Breast epithelium (tissue), 4 donors: ENCODE measurements at regions not wholly inside any gene's neighbourhood (a gene's known extent, or its start where the extent isn't known, plus 50 kb on each side); places are given as distances from the start of the nearest gene placed in this dataset.
A peak's percentile ranks its signal among the peaks of the same experiment; 100 is the strongest.
"Not testable (repeated sequence)": the region's sequence is repeated elsewhere in the genome, so short reads cannot be mapped to it uniquely, and the experiment has no call there.

Source experiments
- DNase-seq, 2 donors: peaks; one replicate each; pipeline ENCODE4 v3.0.0-alpha.2; 2019; ENCODE audit warnings: low spot score in 2 of 2
- H3K27ac ChIP-seq, 2 donors: fragments of 200-600 bp; sonication (generic) in 1 of 2; one replicate each; pipeline ENCODE4 v1.5.1; 2016 to 2019; ENCODE audit warnings: mild to moderate bottlenecking in 1 of 2
- H3K27me3 ChIP-seq, 2 donors: fragments of 200-600 bp; sonication (generic) in 1 of 2; one replicate each; pipeline versions ENCODE4 v1.5.1 to v1.6.0; 2017 to 2019; ENCODE audit warnings: control low read depth in 1 of 2, mild to moderate bottlenecking in 1 of 2
- H3K36me3 ChIP-seq: fragments of 200-600 bp; one replicate; pipeline ENCODE4 v1.5.1; 2019
- H3K4me1 ChIP-seq, 2 donors: fragments of 200-600 bp; sonication (generic); one replicate each; pipeline ENCODE4 v1.5.1; 2016 to 2019; ENCODE audit warnings: control low read depth in 1 of 2
- H3K4me3 ChIP-seq, 3 donors: fragments of 200-600 bp; sonication (generic); 1 replicate in 2 of 3; 2 replicates in 1 of 3; pipeline ENCODE4 v1.5.1; 2016 to 2019; ENCODE audit warnings: mild to moderate bottlenecking in 3 of 3, moderate library complexity in 2 of 3
- H3K9me3 ChIP-seq, 2 donors: fragments of 200-600 bp; sonication (generic) in 1 of 2; one replicate each; pipeline ENCODE4 v1.5.1; 2016 to 2019; ENCODE audit warnings: control low read depth in 1 of 2
- CTCF ChIP-seq, 3 donors: fragments of 450-650 bp; IDR thresholded peaks; one replicate each; pipeline ENCODE4 v1.5.1; 2016 to 2017; ENCODE audit warnings: antibody characterized with exemption in 3 of 3, mild to moderate bottlenecking in 3 of 3, moderate library complexity in 3 of 3
- POLR2A ChIP-seq: fragments of 450-650 bp; IDR thresholded peaks from one replicate; pipeline ENCODE4 v1.6.1; 2016; ENCODE audit warnings: antibody characterized with exemption, mild to moderate bottlenecking, moderate library complexity
- POLR2AphosphoS5 ChIP-seq, 3 donors: sonication (generic); formaldehyde crosslinking; IDR thresholded peaks; one replicate each; pipeline ENCODE4 v1.6.1; 2017; ENCODE audit warnings: antibody characterized with exemption in 3 of 3
- intact Hi-C: fragments of 100-400 bp; cut with DNase I; formaldehyde crosslinking; loops from one replicate; pipeline ENCODE4 v1.15.1; 2023; ENCODE audit warnings: low total_unique reads

GRCh38 chr12:105880824-105881388 lies 257.8 kb downstream of the NUAK1 start:
- Histone ChIP-seq H3K27ac (no peak overlapping the region), H3K9me3 (no peaks in the 10 kb centered on the region), H3K36me3 (no peaks in the 10 kb centered on the region), H3K27me3 (no peaks in the 10 kb centered on the region), H3K4me1 (no peaks in the 10 kb centered on the region), H3K4me3 (no peak overlapping the region)
- intact Hi-C loops, result no loop called here
- no peak for TF ChIP-seq POLR2AphosphoS5 (IDR thresholded peaks at IDR 0.05)
- no peak for TF ChIP-seq POLR2A
- TF ChIP-seq CTCF (IDR thresholded peaks at IDR 0.05), result no peak
- DNase-seq, result no peak

- no peaks in the 10 kb centered on the region for H3K9me3 ChIP-seq
- no peaks in the 10 kb centered on the region for H3K27me3 ChIP-seq
- H3K36me3 ChIP-seq, result no peaks in the 10 kb centered on the region
- no peak for DNase-seq
- TF ChIP-seq POLR2AphosphoS5 (IDR thresholded peaks at IDR 0.05) (peak in 1 of 3 donors; percentile 9), CTCF (IDR thresholded peaks at IDR 0.05) (no peak)
- H3K4me1 ChIP-seq, result no peaks in the 10 kb centered on the region
- no peak overlapping the region for H3K4me3 ChIP-seq
- intact Hi-C loops, result no loop called here
- no peak overlapping the region for H3K27ac ChIP-seq
Observed at GRCh38 chr12:105882404-105882803, 256.4 kb downstream of the NUAK1 start.

GRCh38 chr12:105887131-105887530 lies 251.6 kb downstream of the NUAK1 start:
- Histone ChIP-seq H3K4me1 (no peaks in the 10 kb centered on the region), H3K4me3 (no peak overlapping the region), H3K27ac (no peak overlapping the region), H3K27me3 (no peaks in the 10 kb centered on the region), H3K36me3 (no peaks in the 10 kb centered on the region), H3K9me3 (no peaks in the 10 kb centered on the region)
- DNase-seq, result no peak
- intact Hi-C loops, result no loop called here
- TF ChIP-seq POLR2A, result no peak

GRCh38 chr12:105888696-105889095 lies 250.1 kb downstream of the NUAK1 start:
- Histone ChIP-seq H3K27ac (no peak overlapping the region), H3K9me3 (no peaks in the 10 kb centered on the region), H3K36me3 (no peaks in the 10 kb centered on the region), H3K4me3 (no peak overlapping the region), H3K4me1 (no peaks in the 10 kb centered on the region), H3K27me3 (no peaks in the 10 kb centered on the region)
- DNase-seq, result no peak
- TF ChIP-seq POLR2AphosphoS5 (IDR thresholded peaks at IDR 0.05) (no peak), CTCF (IDR thresholded peaks at IDR 0.05) (no peak), POLR2A (no peak)
- intact Hi-C loops, result no loop called here

GRCh38 chr12:105892362-105892910 lies 246.3 kb downstream of the NUAK1 start:
- no peak overlapping the region for H3K4me3 ChIP-seq
- H3K27me3 ChIP-seq, result no peaks in the 10 kb centered on the region
- TF ChIP-seq CTCF (IDR thresholded peaks at IDR 0.05) (no peak), POLR2A (no peak), POLR2AphosphoS5 (IDR thresholded peaks at IDR 0.05) (no peak)
- DNase-seq, result no peak
- intact Hi-C loops, result no loop called here
- no peaks in the 10 kb centered on the region for H3K9me3 ChIP-seq
- H3K27ac ChIP-seq, result no peak overlapping the region
- no peaks in the 10 kb centered on the region for H3K36me3 ChIP-seq
- no peaks in the 10 kb centered on the region for H3K4me1 ChIP-seq

- intact Hi-C loops, H3K27me3 ChIP-seq, H3K4me3 ChIP-seq, H3K9me3 ChIP-seq, H3K36me3 ChIP-seq, DNase-seq, H3K4me1 ChIP-seq, H3K27ac ChIP-seq: not testable (repeated sequence)
Observed at GRCh38 chr12:105895197-105895832, 243.4 kb downstream of the NUAK1 start.
